Neural cell (in vitro differentiated cells): ENCODE measurements at regions not wholly inside any gene's neighbourhood (a gene's known extent, or its start where the extent isn't known, plus 50 kb on each side); places are given as distances from the start of the nearest gene placed in this dataset.
A peak's percentile ranks its signal among the peaks of the same experiment; 100 is the strongest.

Source experiments
- CTCF ChIP-seq: fragments of 450-650 bp; IDR thresholded peaks from 2 replicates; pipeline ENCODE4 v1.5.1; 2014; ENCODE audit warnings: antibody characterized with exemption, mild to moderate bottlenecking, moderate library complexity; ENCODE audit not compliant: poor library complexity, severe bottlenecking
- EP300 ChIP-seq: fragments of 450-650 bp; conservative IDR thresholded peaks from 2 replicates; pipeline ENCODE4 v1.6.1; 2014; ENCODE audit warnings: antibody characterized with exemption, mild to moderate bottlenecking, moderate library complexity; ENCODE audit not compliant: poor library complexity, severe bottlenecking
- EZH2 ChIP-seq: fragments of 200-600, 300-800 bp; shearing (Covaris generic), sonication (generic); IDR thresholded peaks from 2 replicates; pipeline ENCODE4 v1.6.1; 2014; ENCODE audit warnings: antibody characterized with exemption, low read length, borderline replicate concordance, mild to moderate bottlenecking; ENCODE audit not compliant: insufficient read depth, poor library complexity, severe bottlenecking
- MXI1 ChIP-seq: fragments of 450-650 bp; conservative IDR thresholded peaks from 2 replicates; pipeline ENCODE4 v1.6.1; 2014; ENCODE audit warnings: antibody characterized with exemption, mild to moderate bottlenecking; ENCODE audit not compliant: poor library complexity, severe bottlenecking
- POLR2AphosphoS5 ChIP-seq: IDR thresholded peaks from 2 replicates; pipeline ENCODE4 v1.6.1; 2012
- RAD21 ChIP-seq: fragments of 450-650 bp; conservative IDR thresholded peaks from 2 replicates; pipeline ENCODE4 v1.6.1; 2014; ENCODE audit warnings: antibody characterized with exemption, mild to moderate bottlenecking, moderate library complexity
- SMC3 ChIP-seq: fragments of 450-650 bp; conservative IDR thresholded peaks from 2 replicates; pipeline ENCODE4 v1.6.1; 2014; ENCODE audit warnings: antibody characterized with exemption, mild to moderate bottlenecking, moderate library complexity; ENCODE audit not compliant: poor library complexity
- TAF1 ChIP-seq: IDR thresholded peaks from 2 replicates; pipeline ENCODE4 v1.6.1; 2012; ENCODE audit warnings: low read depth

GRCh38 chr10:4663162-4663992 lies 162.6 kb upstream of the AKR1E2 start:
- TF ChIP-seq MXI1, result no peak
- no peak for TF ChIP-seq POLR2AphosphoS5
- no peak for TF ChIP-seq EZH2
- TF ChIP-seq CTCF, result no peak
- TF ChIP-seq SMC3, result no peak
- TF ChIP-seq TAF1, result no peak
- TF ChIP-seq EP300, result peak; percentile 17
- no peak for TF ChIP-seq RAD21
